VCaP (cell line): ENCODE measurements at regions not wholly inside any gene's neighbourhood (a gene's known extent, or its start where the extent isn't known, plus 50 kb on each side); places are given as distances from the start of the nearest gene placed in this dataset.

ENCODE experiments used
- H3K27ac ChIP-seq: fragments of 450-650 bp; 2 replicates; pipeline ENCODE4 v1.5.1; 2017
- CTCF ChIP-seq: fragments of 450-650 bp; conservative IDR thresholded peaks from 2 replicates; pipeline ENCODE4 v1.5.1; 2017; ENCODE audit warnings: mild to moderate bottlenecking, moderate library complexity

GRCh38 chr6:125658759-125659431 is 90.5 kb upstream of the HEY2 start:
- H3K27ac ChIP-seq = no peak overlapping the region

DNA sequence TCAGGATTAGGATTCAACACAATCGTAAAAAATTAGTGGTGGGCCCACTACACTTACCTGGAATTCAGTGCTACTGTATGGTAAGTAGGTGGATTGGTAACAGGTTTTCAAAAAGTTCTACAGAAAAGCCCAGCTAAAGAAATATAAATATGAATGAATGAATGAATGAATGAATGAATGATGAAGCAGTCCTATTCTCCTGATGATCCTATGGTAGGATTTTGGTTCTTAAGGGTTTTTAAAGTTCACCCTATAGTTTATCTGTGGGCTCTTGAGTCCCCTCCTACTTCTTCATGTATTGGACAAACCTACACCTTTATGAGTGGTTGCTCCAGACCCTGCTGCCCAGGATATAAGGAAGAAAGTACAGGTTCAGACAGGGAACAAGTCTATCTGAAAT is 89.5 kb upstream of the HEY2 start:
- no peak for TF ChIP-seq CTCF
- H3K27ac ChIP-seq = no peak overlapping the region

More at GRCh38 chr6:125658759-125659431, 90.5 kb upstream of the HEY2 start:
- no peak for TF ChIP-seq CTCF

- TF ChIP-seq CTCF = no peak
- no peak overlapping the region for H3K27ac ChIP-seq
Measured at GRCh38 chr6:125662296-125662695, 87.1 kb upstream of the HEY2 start.

DNA sequence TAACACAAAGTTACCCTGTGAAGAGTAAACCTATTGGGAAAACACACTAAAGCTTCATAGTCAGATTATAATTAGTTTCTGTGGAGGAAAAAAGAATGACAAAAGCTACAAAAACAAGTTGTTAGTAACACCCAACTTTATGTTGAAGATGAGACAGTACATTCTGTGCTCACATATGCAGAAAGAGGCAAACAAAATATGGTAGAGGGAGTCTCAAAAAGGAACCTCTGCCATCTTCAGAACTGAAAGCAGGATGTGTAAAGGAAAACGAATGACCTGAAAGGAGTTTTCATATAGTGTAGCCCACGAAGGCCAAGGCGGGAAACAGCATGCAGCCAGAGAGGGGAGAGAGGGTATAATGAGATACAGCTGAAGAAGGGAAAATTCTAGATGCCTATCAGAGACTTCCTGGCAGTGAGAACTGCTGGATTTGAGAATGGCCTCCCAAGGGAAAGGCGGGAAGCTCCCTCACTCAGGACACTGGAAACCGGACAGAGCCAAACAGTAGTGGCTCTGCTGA is 84.1 kb upstream of the HEY2 start:
- no peak for TF ChIP-seq CTCF
- no peak overlapping the region for H3K27ac ChIP-seq

- TF ChIP-seq CTCF = no peak
- no peak overlapping the region for H3K27ac ChIP-seq
Measured at GRCh38 chr6:125667326-125667725, 82.1 kb upstream of the HEY2 start.

- H3K27ac ChIP-seq = no peak overlapping the region
- no peak for TF ChIP-seq CTCF
Measured at GRCh38 chr6:125668071-125668470, 81.4 kb upstream of the HEY2 start.

DNA sequence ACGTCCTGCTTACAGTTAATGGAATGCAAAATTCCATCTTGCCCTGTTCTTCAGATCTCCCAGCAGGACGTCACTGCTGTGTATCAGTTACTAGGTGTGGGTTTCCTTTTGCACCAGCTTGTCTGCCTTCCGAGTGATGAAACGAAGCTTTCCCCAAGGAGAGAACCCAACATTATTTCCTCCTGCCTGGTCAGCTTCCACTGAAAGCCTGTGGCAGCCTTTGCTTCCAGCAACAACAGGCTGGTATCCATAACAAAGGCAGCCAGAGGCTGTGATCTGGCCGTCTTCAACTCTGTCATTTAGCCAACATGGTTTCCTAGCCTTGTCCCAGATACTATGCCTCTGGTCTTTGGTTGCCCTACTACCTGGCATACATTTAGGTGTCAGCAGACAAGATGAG is 78.9 kb upstream of the HEY2 start:
- no peak for TF ChIP-seq CTCF

More for the DNA sequence above, 78.9 kb upstream of the HEY2 start:
- no peak overlapping the region for H3K27ac ChIP-seq
